GM12891 (cell line): ENCODE measurements at regions not wholly inside any gene's neighbourhood (a gene's known extent, or its start where the extent isn't known, plus 50 kb on each side); places are given as distances from the start of the nearest gene placed in this dataset.

Source experiments
- POLR2A ChIP-seq: IDR thresholded peaks from 2 replicates; pipeline ENCODE4 v1.6.1; 2011; ENCODE audit warnings: low read depth, low read length, control low read depth
- POLR2AphosphoS5 ChIP-seq: IDR thresholded peaks from 2 replicates; pipeline ENCODE4 v1.6.1; 2011; ENCODE audit warnings: low read depth, low read length, control low read depth
- SPI1 ChIP-seq: IDR thresholded peaks from 2 replicates; pipeline ENCODE4 v1.6.1; 2011; ENCODE audit warnings: low read depth, low read length, control low read depth
- TAF1 ChIP-seq: IDR thresholded peaks from 2 replicates; pipeline ENCODE4 v1.6.1; 2011; ENCODE audit warnings: low read depth, low read length, control low read depth

DNA sequence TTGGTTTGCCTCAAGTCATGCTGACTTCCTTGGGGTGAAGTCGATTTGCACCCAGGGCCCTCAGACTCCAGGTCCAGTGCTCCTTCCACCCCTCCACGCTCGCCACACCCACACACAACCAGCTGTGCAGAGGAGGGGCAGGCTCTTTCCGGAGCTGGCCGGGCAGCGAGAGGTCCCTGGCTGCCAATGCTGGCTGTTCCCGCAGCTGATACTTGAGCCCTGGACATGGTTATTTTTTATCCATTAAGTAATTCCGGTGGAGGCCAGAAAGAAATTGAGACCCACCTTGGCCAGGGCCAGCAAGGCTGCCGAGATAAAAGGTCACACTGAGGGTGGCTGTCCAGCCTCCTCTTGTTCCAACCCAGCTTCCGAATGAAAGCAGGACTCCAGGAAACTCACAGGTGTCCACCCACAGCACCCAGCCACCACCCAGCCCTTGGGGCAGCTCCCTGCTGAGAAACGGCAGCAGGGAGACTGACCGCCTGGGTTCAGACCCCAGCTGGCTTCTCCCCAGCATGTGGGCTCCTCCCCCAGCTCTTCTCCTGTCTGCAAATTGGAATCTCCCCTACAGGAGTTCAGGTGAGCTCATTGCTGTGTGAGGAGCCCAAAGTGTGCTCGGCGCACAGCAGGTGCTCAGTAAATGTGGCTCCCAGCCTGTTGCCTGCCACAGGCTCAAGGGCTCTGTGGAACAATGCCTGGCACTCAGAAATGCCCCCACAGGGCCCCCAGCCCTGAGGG lies 77.8 kb downstream of the PDGFA start:
- no peak for TF ChIP-seq POLR2A
- no peak for TF ChIP-seq POLR2AphosphoS5
- TF ChIP-seq TAF1 = no peak
- TF ChIP-seq SPI1 = no peak
